Caco-2 (cell line): ENCODE measurements at regions not wholly inside any gene's neighbourhood (a gene's known extent, or its start where the extent isn't known, plus 50 kb on each side); places are given as distances from the start of the nearest gene placed in this dataset.

Source experiments
- BruUV-seq: library from RNA; stranded (reverse); fragments of 400-500 nt; replicated peaks from 2 replicates; lab custom pipeline; 2021; lab: Mats Ljungman, UMichigan
- CTCF ChIA-PET: fragments of 300-600 bp; sonication (Branson Sonifier 250); formaldehyde crosslinking; loops from one replicate; lab custom pipeline; 2022; ENCODE audit warnings: antibody characterized with exemption; lab: Charles Lee
- POLR2A ChIA-PET: fragments of 300-600 bp; sonication (Branson Sonifier 250); formaldehyde crosslinking; loops from one replicate; lab custom pipeline; 2022; ENCODE audit warnings: antibody characterized with exemption; lab: Charles Lee
- DNase-seq, 2 experiments: peaks; one replicate each; pipeline versions ENCODE4 v3.0.0 to v3.0.0-alpha.2; 2020 to 2022
- H3K27me3 ChIP-seq: replicated peaks from 2 replicates; pipeline ENCODE4 v1.6.0; 2011; ENCODE audit warnings: low read length; ENCODE audit not compliant: control insufficient read depth, insufficient read depth
- H3K36me3 ChIP-seq: 2 replicates; pipeline ENCODE4 v1.5.1; 2011; ENCODE audit warnings: low read length; ENCODE audit not compliant: control insufficient read depth, insufficient read depth
- H3K4me1 ChIP-seq: fragments of 250-450 bp; sonication (Bioruptor Pico); 2 replicates; pipeline ENCODE4 v1.5.1; 2020; ENCODE audit warnings: mild to moderate bottlenecking
- H3K4me3 ChIP-seq: 2 replicates; pipeline ENCODE4 v1.5.1; 2011; ENCODE audit warnings: low read depth, mild to moderate bottlenecking, control low read depth, low read length
- H3K9me3 ChIP-seq: fragments of 250-450 bp; sonication (Bioruptor Pico); 2 replicates; pipeline ENCODE4 v1.5.1; 2020; ENCODE audit warnings: mild to moderate bottlenecking, moderate library complexity
- H3K27ac Mint-ChIP-seq: one replicate; pipeline ENCODE4 v1.8.0; 2022; ENCODE audit warnings: mixed read lengths; ENCODE audit not compliant: unreplicated experiment
- H3K27me3 Mint-ChIP-seq: one replicate; pipeline ENCODE4 v1.8.0; 2022; ENCODE audit warnings: mixed read lengths; ENCODE audit not compliant: insufficient read depth, unreplicated experiment
- H3K36me3 Mint-ChIP-seq: one replicate; pipeline ENCODE4 v1.8.0; 2022; ENCODE audit warnings: mild to moderate bottlenecking, mixed read lengths; ENCODE audit not compliant: insufficient read depth, unreplicated experiment
- H3K4me1 Mint-ChIP-seq: one replicate; pipeline ENCODE4 v1.8.0; 2022; ENCODE audit warnings: low read depth, mixed read lengths; ENCODE audit not compliant: unreplicated experiment
- H3K4me3 Mint-ChIP-seq: one replicate; pipeline ENCODE4 v1.8.0; 2022; ENCODE audit warnings: mild to moderate bottlenecking, moderate library complexity, mixed read lengths; ENCODE audit not compliant: unreplicated experiment
- H3K9me3 Mint-ChIP-seq: one replicate; pipeline ENCODE4 v1.8.0; 2022; ENCODE audit warnings: mixed read lengths; ENCODE audit not compliant: unreplicated experiment
- intact Hi-C: fragments of 100-400 bp; cut with micrococcal nuclease; formaldehyde crosslinking; loops from one replicate; pipeline ENCODE4 v1.10.0; 2022; ENCODE audit not compliant: unreplicated experiment
- TF ChIP-seq, protein P1 (sequence below), 2 experiments: fragments of 200-600 bp in 1 of 2; IDR thresholded peaks; 1 replicate in 1 of 2; 2 replicates in 1 of 2; pipeline versions ENCODE4 v1.5.1 to v1.8.0; 2011 to 2022; ENCODE audit warnings: antibody characterized with exemption in 1 of 2, control low read depth in 1 of 2, inconsistent platforms in 1 of 2, low read depth in 1 of 2, low read length in 1 of 2, mild to moderate bottlenecking in 1 of 2, moderate library complexity in 1 of 2; ENCODE audit not compliant: insufficient read depth in 1 of 2, severe bottlenecking in 1 of 2, unreplicated experiment in 1 of 2

DNA sequence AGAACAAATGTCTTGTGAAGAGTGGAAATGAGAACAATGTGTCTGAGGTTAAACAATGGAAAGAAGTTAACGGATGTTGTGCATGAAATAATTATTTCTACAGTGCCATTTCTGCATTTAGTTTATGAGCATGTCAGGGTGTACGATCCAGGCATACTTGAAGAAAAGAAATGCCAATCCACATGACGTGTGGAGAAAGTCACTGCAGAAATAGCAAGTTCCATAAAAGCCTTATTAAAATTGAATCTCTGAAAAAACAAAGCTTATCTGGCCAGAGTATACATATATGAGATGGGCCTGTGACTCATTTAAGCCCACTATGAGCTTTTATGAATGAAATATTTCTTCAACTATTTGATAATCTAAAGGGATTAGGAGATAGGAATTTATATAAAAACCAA is 426.1 kb downstream of the EFNB2 start:
- H3K27ac Mint-ChIP-seq = no peak overlapping the region
- Histone ChIP-seq H3K9me3 (no peaks in the 10 kb centered on the region; the same call in 1 of the 2 replicates), H3K4me1 (peaks cover 49% of the 10 kb centered on the region), H3K4me3 (no peak overlapping the region), H3K36me3 (no peaks in the 10 kb centered on the region), H3K27me3 (no peaks in the 10 kb centered on the region)
- POLR2A ChIA-PET = no interaction called here
- DNase-seq = no peak
- CTCF ChIA-PET = no interaction called here
- no TSS peak for BruUV-seq
- H3K9me3 Mint-ChIP-seq = peaks cover 10% of the 10 kb centered on the region
- peaks cover 34% of the 10 kb centered on the region for H3K4me1 Mint-ChIP-seq
- peaks cover 8% of the 10 kb centered on the region for H3K36me3 Mint-ChIP-seq
- H3K27me3 Mint-ChIP-seq = no peaks in the 10 kb centered on the region
- H3K4me3 Mint-ChIP-seq = no peak overlapping the region
- TF ChIP-seq, protein P1, sequence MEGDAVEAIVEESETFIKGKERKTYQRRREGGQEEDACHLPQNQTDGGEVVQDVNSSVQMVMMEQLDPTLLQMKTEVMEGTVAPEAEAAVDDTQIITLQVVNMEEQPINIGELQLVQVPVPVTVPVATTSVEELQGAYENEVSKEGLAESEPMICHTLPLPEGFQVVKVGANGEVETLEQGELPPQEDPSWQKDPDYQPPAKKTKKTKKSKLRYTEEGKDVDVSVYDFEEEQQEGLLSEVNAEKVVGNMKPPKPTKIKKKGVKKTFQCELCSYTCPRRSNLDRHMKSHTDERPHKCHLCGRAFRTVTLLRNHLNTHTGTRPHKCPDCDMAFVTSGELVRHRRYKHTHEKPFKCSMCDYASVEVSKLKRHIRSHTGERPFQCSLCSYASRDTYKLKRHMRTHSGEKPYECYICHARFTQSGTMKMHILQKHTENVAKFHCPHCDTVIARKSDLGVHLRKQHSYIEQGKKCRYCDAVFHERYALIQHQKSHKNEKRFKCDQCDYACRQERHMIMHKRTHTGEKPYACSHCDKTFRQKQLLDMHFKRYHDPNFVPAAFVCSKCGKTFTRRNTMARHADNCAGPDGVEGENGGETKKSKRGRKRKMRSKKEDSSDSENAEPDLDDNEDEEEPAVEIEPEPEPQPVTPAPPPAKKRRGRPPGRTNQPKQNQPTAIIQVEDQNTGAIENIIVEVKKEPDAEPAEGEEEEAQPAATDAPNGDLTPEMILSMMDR (IDR thresholded peaks at IDR 0.05; ENCODE audit: insufficient read depth in 1 of 2, low read depth in 1 of 2, low read length in 1 of 2, severe bottlenecking in 1 of 2, unreplicated experiment in 1 of 2) = no peak
- intact Hi-C loops = no loop called here

DNA sequence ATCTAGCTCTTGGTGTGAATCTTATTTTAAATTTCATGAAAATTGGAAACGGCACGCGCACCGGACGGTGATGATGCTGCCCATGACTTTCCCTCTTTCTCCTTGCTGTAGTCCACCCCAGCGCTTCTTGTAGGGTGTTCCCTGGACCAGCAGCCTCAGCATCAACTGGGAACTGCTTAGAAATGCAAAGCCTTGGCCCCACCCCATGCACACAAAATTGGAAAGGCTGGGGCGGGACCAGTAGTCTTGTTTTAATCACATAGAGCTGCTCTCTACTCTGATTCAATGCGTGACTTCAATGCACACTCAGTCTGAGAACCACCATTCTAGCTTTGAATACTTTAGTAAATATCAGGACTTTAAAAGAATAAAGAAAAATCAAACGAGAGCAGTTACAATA is 427.1 kb downstream of the EFNB2 start:
- H3K36me3 Mint-ChIP-seq = peaks cover 19% of the 10 kb centered on the region
- POLR2A ChIA-PET = no interaction called here
- H3K27me3 ChIP-seq = no peaks in the 10 kb centered on the region
- TF ChIP-seq, protein P1 (IDR thresholded peaks at IDR 0.05; ENCODE audit: insufficient read depth in 1 of 2, low read depth in 1 of 2, low read length in 1 of 2, severe bottlenecking in 1 of 2, unreplicated experiment in 1 of 2) = no peak
- H3K9me3 ChIP-seq = no peaks in the 10 kb centered on the region; the same call in 1 of the 2 replicates
- no peak for DNase-seq
- peaks cover 20% of the 10 kb centered on the region for H3K9me3 Mint-ChIP-seq
- peaks cover 60% of the 10 kb centered on the region for H3K4me1 ChIP-seq
- no peak overlapping the region for H3K27ac Mint-ChIP-seq
- H3K4me1 Mint-ChIP-seq = peaks cover 44% of the 10 kb centered on the region
- no peaks in the 10 kb centered on the region for H3K36me3 ChIP-seq
- CTCF ChIA-PET = no interaction called here
- no TSS peak for BruUV-seq
- intact Hi-C loops = no loop called here
- H3K4me3 Mint-ChIP-seq = no peak overlapping the region
- no peak overlapping the region for H3K4me3 ChIP-seq
- H3K27me3 Mint-ChIP-seq = no peaks in the 10 kb centered on the region

DNA sequence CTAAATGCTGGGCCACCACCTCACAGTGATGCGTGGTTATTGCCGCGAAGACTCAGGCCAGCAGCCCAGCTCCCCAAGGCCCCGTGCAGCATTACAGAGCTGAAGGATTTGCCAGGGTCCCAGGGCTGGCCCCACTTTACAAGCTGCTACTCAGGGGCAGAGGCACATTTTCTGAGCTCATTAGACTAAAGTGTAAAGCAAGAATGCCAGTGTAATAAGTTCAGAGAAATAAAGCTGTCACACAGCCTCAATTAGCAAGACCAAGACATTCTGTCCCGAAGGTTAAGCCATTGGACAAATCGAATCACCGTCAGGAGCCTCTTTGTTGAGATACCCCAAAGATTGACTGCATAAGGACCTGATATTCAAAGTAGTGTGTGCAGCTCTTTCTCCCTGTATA is 428.4 kb downstream of the EFNB2 start:
- Mint-ChIP-seq H3K9me3 (peaks cover 20% of the 10 kb centered on the region), H3K36me3 (peaks cover 19% of the 10 kb centered on the region), H3K27me3 (no peaks in the 10 kb centered on the region), H3K27ac (no peak overlapping the region), H3K4me3 (no peak overlapping the region), H3K4me1 (peaks cover 49% of the 10 kb centered on the region)
- Histone ChIP-seq H3K27me3 (no peaks in the 10 kb centered on the region), H3K4me1 (peaks cover 73% of the 10 kb centered on the region), H3K36me3 (no peaks in the 10 kb centered on the region), H3K4me3 (no peak overlapping the region), H3K9me3 (no peaks in the 10 kb centered on the region; the same call in 1 of the 2 replicates)
- BruUV-seq = no TSS peak
- TF ChIP-seq, protein P1 (IDR thresholded peaks at IDR 0.05; ENCODE audit: insufficient read depth in 1 of 2, low read depth in 1 of 2, low read length in 1 of 2, severe bottlenecking in 1 of 2, unreplicated experiment in 1 of 2) = no peak
- POLR2A ChIA-PET = no interaction called here
- CTCF ChIA-PET = no interaction called here
- intact Hi-C loops = no loop called here
- DNase-seq = no peak
